HepG2 (cell line): ENCODE measurements at regions not wholly inside any gene's neighbourhood (a gene's known extent, or its start where the extent isn't known, plus 50 kb on each side); places are given as distances from the start of the nearest gene placed in this dataset.

Experiments used
- ATAC-seq: fragments of 200-7000 bp; cut with Tn5 transposase; 3 replicates; pipeline ENCODE4 v1.9.1; 2020; ENCODE audit warnings: mild to moderate bottlenecking, moderate library complexity
- BruUV-seq: library from RNA; stranded (reverse); fragments of 400-500 nt; replicated peaks from 2 replicates; lab custom pipeline; 2021; lab: Mats Ljungman, UMichigan
- CTCF ChIA-PET: fragments of 300-600 bp; formaldehyde crosslinking; extraction: SDS; loops from one replicate; lab custom pipeline; 2021; ENCODE audit warnings: low total read pairs, inconsistent platforms, low intra/inter-chr PET ratio; lab: Yijun Ruan, JAX
- POLR2A ChIA-PET: fragments of 350-600 bp; sonication (Branson Sonifier 250); formaldehyde crosslinking; loops from one replicate; lab custom pipeline; 2020; ENCODE audit warnings: antibody characterized with exemption, inconsistent platforms; lab: Yijun Ruan, JAX
- DNase-seq: peaks from one replicate; pipeline ENCODE4 v3.0.0-alpha.2; 2015; ENCODE audit warnings: low spot score
- FAIRE-seq: peaks from 3 replicates; lab custom pipeline; 2011; peaks lifted over from hg19 to GRCh38; lab: Jason Lieb, UNC
- H2AFZ ChIP-seq: one replicate; pipeline ENCODE4 v1.6.1; 2011; ENCODE audit warnings: low read length, inconsistent platforms
- H3K27ac ChIP-seq: fragments of 300-600 bp; 3 replicates; pipeline ENCODE4 v1.8.0; 2011; ENCODE audit warnings: mixed run types, mild to moderate bottlenecking, mixed read lengths, low read length, inconsistent platforms; ENCODE audit not compliant: insufficient read depth; ENCODE audit errors: extremely low read length
- H3K27me3 ChIP-seq, 2 experiments: fragments of 200-600 bp in 1 of 2; 2 replicates in 1 of 2; 3 replicates in 1 of 2; pipeline versions ENCODE4 v1.6.0 to v1.8.0; 2011; ENCODE audit warnings: low read length in 2 of 2, mild to moderate bottlenecking in 2 of 2, moderate library complexity in 2 of 2, inconsistent platforms in 1 of 2; ENCODE audit not compliant: insufficient read depth in 2 of 2, control insufficient read depth in 1 of 2
- H3K36me3 ChIP-seq, 2 experiments: fragments of 200-600 bp in 1 of 2; replicated peaks in 1 of 2; 2 replicates in 1 of 2; 3 replicates in 1 of 2; pipeline versions ENCODE4 v1.5.1 to v1.8.0; 2011; ENCODE audit warnings: low read length in 2 of 2, inconsistent platforms in 1 of 2; ENCODE audit not compliant: insufficient read depth in 2 of 2, control insufficient read depth in 1 of 2
- H3K4me1 ChIP-seq: 2 replicates; pipeline ENCODE4 v1.5.1; 2012; ENCODE audit warnings: low read length, inconsistent platforms; ENCODE audit not compliant: insufficient read depth
- H3K4me2 ChIP-seq: 2 replicates; pipeline ENCODE4 v1.6.0; 2011; ENCODE audit warnings: low read depth, low read length, inconsistent platforms
- H3K4me3 ChIP-seq, 3 experiments: fragments of 200-600 bp in 1 of 3; sonication (generic), shearing (Covaris generic) in 1 of 3; replicated peaks in 1 of 3; 2 replicates each; pipeline ENCODE4 v1.5.1; 2011 to 2016; ENCODE audit warnings: low read length in 3 of 3, inconsistent platforms in 2 of 3, low read depth in 2 of 3, mild to moderate bottlenecking in 2 of 3, control low read depth in 1 of 3, mixed read lengths in 1 of 3; ENCODE audit not compliant: insufficient read depth in 1 of 3
- H3K79me2 ChIP-seq: one replicate; pipeline ENCODE4 v1.6.1; 2011; ENCODE audit warnings: low read length, inconsistent platforms; ENCODE audit not compliant: insufficient read depth
- H3K9ac ChIP-seq: 2 replicates; pipeline ENCODE4 v1.6.0; 2011; ENCODE audit warnings: mild to moderate bottlenecking, low read depth, low read length, inconsistent platforms; ENCODE audit not compliant: insufficient read depth
- H3K9me3 ChIP-seq: 2 replicates; pipeline ENCODE4 v1.5.1; 2012; ENCODE audit warnings: mild to moderate bottlenecking, low read length
- H4K20me1 ChIP-seq: 2 replicates; pipeline ENCODE4 v1.6.0; 2011; ENCODE audit warnings: inconsistent platforms, mild to moderate bottlenecking, low read length, moderate library complexity; ENCODE audit not compliant: insufficient read depth
- NR3C1 ChIP-seq: sonication (generic); formaldehyde crosslinking; IDR thresholded peaks from 2 replicates; pipeline ENCODE4 v1.4.0; 2020; ENCODE audit warnings: missing genetic modification reagents
- RBM39 ChIP-seq: fragments of 200-400 bp; formaldehyde crosslinking; IDR thresholded peaks from one replicate; pipeline ENCODE4 v1.6.1; 2018; ENCODE audit warnings: antibody characterized with exemption, mild to moderate bottlenecking, low read depth, low read length; ENCODE audit not compliant: poor library complexity, severe bottlenecking
- SAP130 ChIP-seq: IDR thresholded peaks from 2 replicates; pipeline ENCODE4 v1.6.1; 2016; ENCODE audit warnings: low read depth
- ZNF282 ChIP-seq: fragments of 450-650 bp; IDR thresholded peaks from 2 replicates; pipeline ENCODE4 v1.6.1; 2018; ENCODE audit not compliant: partially characterized antibody
- ZNF446 ChIP-seq: sonication (generic); formaldehyde crosslinking; IDR thresholded peaks from 2 replicates; pipeline ENCODE4 v1.5.0; 2020; ENCODE audit warnings: mild to moderate bottlenecking, missing genetic modification reagents
- ZNF550 ChIP-seq: sonication (generic); formaldehyde crosslinking; IDR thresholded peaks from 2 replicates; pipeline ENCODE4 v1.4.0; 2020; ENCODE audit warnings: mild to moderate bottlenecking, missing genetic modification reagents, borderline replicate concordance
- ZNF709 ChIP-seq: sonication (generic); formaldehyde crosslinking; IDR thresholded peaks from 2 replicates; pipeline ENCODE4 v1.5.0; 2020; ENCODE audit warnings: mild to moderate bottlenecking, missing genetic modification reagents
- ZNF724P ChIP-seq: sonication (generic); formaldehyde crosslinking; IDR thresholded peaks from 2 replicates; pipeline ENCODE4 v1.8.0; 2022; ENCODE audit warnings: missing genetic modification reagents, borderline replicate concordance
- ZNF768 ChIP-seq: sonication (generic); formaldehyde crosslinking; IDR thresholded peaks from 2 replicates; pipeline ENCODE4 v1.4.0; 2020; ENCODE audit warnings: missing genetic modification reagents
- WGBS: methylation state at CpG from one replicate; pipeline ENCODE4 v1.1.6; 2017; ENCODE audit warnings: low lambda C conversion rate; 5-methylcytosine and 5-hydroxymethylcytosine counted together
- in situ Hi-C: cut with HindIII; loops from 2 replicates; pipeline ENCODE4 v1.10.0; 2017; ENCODE audit warnings: low pct_unique_long_range_greater_than_20kb; ENCODE audit not compliant: extremely low pct_ligation_motif_present
- intact Hi-C: fragments of 100-400 bp; cut with micrococcal nuclease; formaldehyde crosslinking; loops from one replicate; pipeline ENCODE4 v1.10.0; 2022; ENCODE audit not compliant: unreplicated experiment
- TF ChIP-seq, protein P1 (sequence below): sonication (generic); formaldehyde crosslinking; conservative IDR thresholded peaks from 2 replicates; pipeline ENCODE4 v1.4.0; 2020; ENCODE audit warnings: missing genetic modification reagents
- TF ChIP-seq, protein P2 (sequence below): sonication (generic); formaldehyde crosslinking; IDR thresholded peaks from 2 replicates; pipeline ENCODE4 v1.8.1; 2023; ENCODE audit warnings: missing genetic modification reagents, inconsistent platforms, borderline replicate concordance

DNA sequence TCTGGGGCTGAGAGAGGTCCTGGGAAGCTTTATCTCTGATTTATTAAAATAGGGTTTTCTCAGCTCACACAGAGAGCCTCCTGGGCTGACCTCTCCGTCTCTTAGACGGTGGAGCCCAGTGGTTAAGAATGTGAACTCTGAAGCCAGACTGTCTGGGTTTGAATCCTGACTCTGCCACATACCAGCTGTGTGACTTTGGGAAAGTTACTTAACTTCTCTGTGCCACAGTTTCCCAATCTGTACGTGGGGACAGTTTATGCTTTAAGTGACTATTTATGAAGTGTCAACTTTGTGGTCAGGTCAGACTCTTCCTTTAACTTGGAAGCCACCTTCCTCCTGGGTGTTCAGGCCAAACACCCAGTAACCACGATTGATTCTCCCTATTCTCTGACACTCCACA is 290.9 kb downstream of the AACS start:
- ChIA-PET CTCF (no interaction called here), POLR2A (no interaction called here)
- Histone ChIP-seq H4K20me1 (no peaks in the 10 kb centered on the region), H3K27me3 (no peaks in the 10 kb centered on the region; a peak in 1 of 5 replicates), H3K9ac (no peak overlapping the region), H3K79me2 (no peaks in the 10 kb centered on the region), H3K4me2 (no peak overlapping the region), H3K9me3 (no peaks in the 10 kb centered on the region), H3K36me3 (no peaks in the 10 kb centered on the region), H3K4me1 (no peaks in the 10 kb centered on the region), H3K27ac (no peak overlapping the region), H2AFZ (no peak overlapping the region), H3K4me3 (no peak overlapping the region)
- no peak for FAIRE-seq
- DNase-seq, result no peak
- intact Hi-C loops, result no loop called here
- BruUV-seq, result no TSS peak
- ATAC-seq, result no peak
- in situ Hi-C loops, result no loop called here
- TF ChIP-seq ZNF768 (CRISPR knock-in tag), result peak; percentile 28; the same call in 1 of the 2 replicates
- no peak for TF ChIP-seq ZNF282
- WGBS, result 14% methylated on average over 4 of the region's 4 CpGs

DNA sequence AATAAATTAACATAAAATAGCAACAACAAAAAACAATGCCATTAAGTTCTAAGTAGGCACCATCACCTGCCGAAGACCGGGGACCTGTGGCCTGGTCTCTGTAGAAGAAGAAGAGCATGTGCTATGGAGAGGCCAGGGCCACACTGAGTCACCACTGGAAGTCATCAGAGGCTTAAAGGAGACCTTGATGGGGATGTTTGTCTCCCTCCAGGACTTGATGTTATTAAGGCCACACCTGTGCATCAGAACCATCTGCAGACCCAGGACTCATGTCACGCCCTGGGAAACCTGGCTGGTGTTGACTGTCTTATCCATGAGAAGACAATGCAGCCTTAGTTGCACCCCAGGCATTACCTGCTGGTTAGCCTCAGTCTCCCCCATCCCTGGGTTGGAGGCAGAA is 292.3 kb downstream of the AACS start:
- no peak overlapping the region for H3K4me3 ChIP-seq
- H3K27me3 ChIP-seq, result no peaks in the 10 kb centered on the region; a peak in 1 of 5 replicates
- H3K9ac ChIP-seq, result no peak overlapping the region
- H3K36me3 ChIP-seq, result no peaks in the 10 kb centered on the region
- no peak overlapping the region for H3K4me2 ChIP-seq
- ATAC-seq, result no peak
- no peaks in the 10 kb centered on the region for H4K20me1 ChIP-seq
- 75% methylated on average over 2 of the region's 3 CpGs for WGBS
- POLR2A ChIA-PET, result no interaction called here
- no peak for FAIRE-seq
- H3K4me1 ChIP-seq, result no peaks in the 10 kb centered on the region
- intact Hi-C loops (no loop called here), in situ Hi-C loops (no loop called here)
- no TSS peak for BruUV-seq
- H3K9me3 ChIP-seq, result no peaks in the 10 kb centered on the region
- DNase-seq, result no peak
- CTCF ChIA-PET, result no interaction called here
- H3K27ac ChIP-seq, result no peak overlapping the region
- H2AFZ ChIP-seq, result no peak overlapping the region
- H3K79me2 ChIP-seq, result no peaks in the 10 kb centered on the region
- TF ChIP-seq ZNF446 (CRISPR knock-in tag) (no peak), ZNF550 (no peak), NR3C1 (CRISPR knock-in tag) (no peak), ZNF709 (no peak), RBM39 (no peak), SAP130 (CRISPR knock-in tag) (no peak), ZNF724P (no peak)
- TF ChIP-seq, protein P1, sequence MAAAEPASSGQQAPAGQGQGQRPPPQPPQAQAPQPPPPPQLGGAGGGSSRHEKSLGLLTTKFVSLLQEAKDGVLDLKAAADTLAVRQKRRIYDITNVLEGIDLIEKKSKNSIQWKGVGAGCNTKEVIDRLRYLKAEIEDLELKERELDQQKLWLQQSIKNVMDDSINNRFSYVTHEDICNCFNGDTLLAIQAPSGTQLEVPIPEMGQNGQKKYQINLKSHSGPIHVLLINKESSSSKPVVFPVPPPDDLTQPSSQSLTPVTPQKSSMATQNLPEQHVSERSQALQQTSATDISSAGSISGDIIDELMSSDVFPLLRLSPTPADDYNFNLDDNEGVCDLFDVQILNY (CRISPR knock-in tag), result no peak
- TF ChIP-seq, protein P2, sequence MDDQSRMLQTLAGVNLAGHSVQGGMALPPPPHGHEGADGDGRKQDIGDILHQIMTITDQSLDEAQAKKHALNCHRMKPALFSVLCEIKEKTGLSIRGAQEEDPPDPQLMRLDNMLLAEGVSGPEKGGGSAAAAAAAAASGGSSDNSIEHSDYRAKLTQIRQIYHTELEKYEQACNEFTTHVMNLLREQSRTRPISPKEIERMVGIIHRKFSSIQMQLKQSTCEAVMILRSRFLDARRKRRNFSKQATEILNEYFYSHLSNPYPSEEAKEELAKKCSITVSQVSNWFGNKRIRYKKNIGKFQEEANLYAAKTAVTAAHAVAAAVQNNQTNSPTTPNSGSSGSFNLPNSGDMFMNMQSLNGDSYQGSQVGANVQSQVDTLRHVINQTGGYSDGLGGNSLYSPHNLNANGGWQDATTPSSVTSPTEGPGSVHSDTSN (CRISPR knock-in tag), result no peak
